NCI-H128 (cell line): ENCODE measurements at regions not wholly inside any gene's neighbourhood (a gene's known extent, or its start where the extent isn't known, plus 50 kb on each side); places are given as distances from the start of the nearest gene placed in this dataset.

ENCODE experiments used
- DNase-seq: peaks from one replicate; lab custom pipeline; 2025; ENCODE audit not compliant: unreplicated experiment; lab: John Stamatoyannopoulos, UW

GRCh38 chr13:34217343-34218025 lies 399.5 kb downstream of the RFC3 start:
- no peak for DNase-seq

GRCh38 chr13:34223984-34224383 lies 406.0 kb downstream of the RFC3 start:
- DNase-seq = no peak

- DNase-seq = no peak
These were observed 406.9 kb downstream of the RFC3 start for GRCh38 chr13:34224877-34225276.

DNA sequence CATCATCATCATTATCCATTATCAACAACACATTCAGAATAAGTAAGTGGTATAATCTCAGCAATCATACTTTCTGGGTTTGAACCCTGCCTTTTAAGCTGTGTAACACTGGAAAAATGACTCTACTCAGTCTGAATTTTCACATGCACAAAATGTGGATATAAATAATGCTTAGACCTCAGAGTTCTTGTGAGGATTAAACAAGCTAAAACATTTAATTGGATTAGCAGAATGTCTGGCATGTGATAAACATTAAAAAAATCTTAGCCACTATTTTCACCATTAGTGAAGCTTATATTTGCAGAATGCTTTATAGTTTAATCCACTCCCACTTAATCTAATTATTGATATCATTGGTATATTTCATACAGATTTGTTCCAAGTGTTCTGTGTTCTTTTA lies 412.3 kb downstream of the RFC3 start:
- no peak for DNase-seq

GRCh38 chr13:34241332-34241731 lies 423.4 kb downstream of the RFC3 start:
- no peak for DNase-seq

DNA sequence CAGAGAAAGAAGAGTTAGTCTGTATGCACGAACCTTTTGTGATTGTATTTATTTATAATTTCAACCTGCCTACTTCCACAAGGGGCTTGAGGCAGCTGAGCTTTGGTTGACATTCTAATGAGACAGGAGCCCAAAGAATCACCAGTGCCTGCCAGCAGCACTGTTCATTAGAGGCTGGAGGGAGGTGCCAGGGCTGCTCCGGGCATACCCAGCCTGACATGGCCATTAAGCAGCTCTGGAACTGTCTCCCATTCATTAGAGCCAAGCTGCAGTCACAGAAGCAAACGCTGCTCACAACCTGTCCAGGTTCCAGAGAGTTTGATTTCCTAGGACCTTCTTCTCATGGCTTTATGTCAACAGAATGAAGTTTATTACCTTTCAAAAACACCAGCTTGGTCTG lies 425.5 kb downstream of the RFC3 start:
- no peak for DNase-seq

DNA sequence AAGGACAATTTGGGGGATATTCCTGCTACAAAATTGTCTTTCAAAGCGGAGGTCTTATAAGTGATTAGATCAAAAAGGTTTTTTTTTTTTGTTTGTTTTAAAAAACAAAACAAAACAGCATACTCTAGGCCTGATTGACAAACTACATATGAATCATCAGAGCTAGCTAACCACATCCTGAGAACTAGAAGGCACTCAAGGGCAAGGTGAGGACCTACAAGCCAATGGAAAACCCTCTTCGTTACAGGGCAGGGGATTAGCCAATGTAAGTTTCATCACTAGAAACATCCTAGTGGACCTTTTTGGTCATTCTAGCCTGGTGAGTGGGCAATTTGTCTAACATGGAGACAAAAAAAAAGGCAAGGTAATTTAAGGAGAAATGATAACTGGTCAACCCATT lies 428.6 kb downstream of the RFC3 start:
- DNase-seq = no peak

GRCh38 chr13:34247596-34247995 lies 429.6 kb downstream of the RFC3 start:
- peak; percentile 9 for DNase-seq

DNA sequence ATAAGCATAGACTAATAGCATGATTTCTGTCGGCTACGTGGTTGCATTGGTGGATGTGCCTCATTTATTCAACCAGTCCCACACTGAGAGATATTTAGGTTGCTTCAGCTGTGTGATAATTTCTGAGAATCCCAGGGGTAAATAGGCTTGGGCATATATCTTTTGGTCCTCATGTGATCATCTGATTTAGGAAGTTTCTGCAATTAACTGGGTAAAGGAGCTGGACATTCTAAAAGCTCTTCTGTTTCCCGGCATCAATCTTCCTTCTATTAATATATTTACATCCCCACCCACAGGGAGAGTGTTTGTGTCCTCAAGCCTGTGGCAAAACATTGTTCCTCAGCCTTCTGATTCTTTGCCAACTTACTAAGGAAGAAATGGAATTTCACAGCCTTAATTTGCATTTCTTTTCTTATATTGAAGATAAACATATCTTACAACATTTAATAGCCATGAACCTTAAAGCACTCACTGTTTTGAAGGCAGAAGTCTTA lies 431.6 kb downstream of the RFC3 start:
- DNase-seq = no peak

DNA sequence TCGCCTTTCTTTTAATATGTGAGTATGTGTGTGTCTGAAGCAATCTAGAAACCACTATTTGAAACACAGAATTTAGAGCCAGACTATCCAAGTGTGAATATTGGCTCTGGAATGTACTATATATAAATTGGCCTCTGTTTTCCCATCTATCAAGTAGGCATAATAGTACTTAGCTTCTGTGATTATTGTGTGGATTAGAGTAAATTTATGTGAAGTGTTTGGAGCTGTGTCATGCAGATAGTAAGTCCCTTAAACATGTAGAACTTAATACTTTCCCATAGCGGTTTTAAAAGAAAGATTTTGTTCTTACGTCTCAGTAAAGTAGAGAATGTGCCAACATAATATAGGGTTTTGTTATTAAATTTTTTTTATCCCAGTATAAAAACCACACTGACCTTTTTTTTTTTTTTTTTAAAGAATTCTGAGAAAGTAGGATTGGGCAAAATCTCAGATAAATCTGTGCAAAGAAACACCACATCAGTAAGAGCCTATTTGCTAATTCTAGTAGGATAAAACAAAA lies 432.3 kb downstream of the RFC3 start:
- no peak for DNase-seq

- no peak for DNase-seq
These were observed 436.4 kb downstream of the RFC3 start for GRCh38 chr13:34254366-34254765.

DNA sequence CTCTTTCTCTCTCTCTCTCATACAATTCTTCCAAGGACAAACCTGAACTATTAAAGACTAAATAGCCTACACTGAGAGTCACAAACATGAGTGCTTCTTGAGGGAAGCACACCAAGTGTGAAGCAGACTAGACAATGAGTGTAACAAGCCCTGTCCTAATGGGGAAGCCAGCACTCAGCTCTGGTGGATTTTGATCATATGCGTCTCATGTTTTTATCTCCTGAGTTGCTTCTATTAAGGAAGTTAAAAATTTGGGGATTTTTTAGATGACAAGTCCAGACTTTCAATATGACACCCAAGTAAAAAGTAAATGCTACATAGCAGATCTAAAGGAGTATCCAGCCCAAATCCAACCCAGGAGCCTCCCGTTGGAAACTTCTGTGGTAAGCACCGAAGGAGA lies 437.8 kb downstream of the RFC3 start:
- no peak for DNase-seq

GRCh38 chr13:34256236-34256635 lies 438.3 kb downstream of the RFC3 start:
- no peak for DNase-seq

DNA sequence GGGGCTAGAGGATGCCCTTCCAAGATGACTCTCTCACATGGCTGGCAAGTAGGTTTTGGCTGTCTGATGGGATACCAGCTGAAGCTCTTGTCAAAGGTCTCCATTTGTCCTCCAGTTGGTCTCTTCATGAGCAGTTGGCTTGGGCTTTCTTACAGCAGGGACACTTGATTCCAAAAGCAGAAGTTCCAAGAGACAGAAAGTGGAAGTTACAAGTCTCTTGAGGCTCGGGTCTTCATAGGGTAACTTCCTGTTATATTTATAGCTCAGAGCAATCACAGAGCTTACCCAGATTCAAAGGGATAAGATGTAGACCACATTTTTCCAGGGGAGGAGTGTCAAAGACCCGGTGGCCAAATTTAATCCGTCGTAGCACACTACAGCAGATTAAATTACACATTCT lies 440.0 kb downstream of the RFC3 start:
- no peak for DNase-seq

GRCh38 chr13:34258646-34259386 lies 440.9 kb downstream of the RFC3 start:
- DNase-seq = no peak

GRCh38 chr13:34263681-34264080 lies 445.7 kb downstream of the RFC3 start:
- no peak for DNase-seq

- no peak for DNase-seq
These were observed 447.2 kb downstream of the RFC3 start for GRCh38 chr13:34265046-34265679.

DNA sequence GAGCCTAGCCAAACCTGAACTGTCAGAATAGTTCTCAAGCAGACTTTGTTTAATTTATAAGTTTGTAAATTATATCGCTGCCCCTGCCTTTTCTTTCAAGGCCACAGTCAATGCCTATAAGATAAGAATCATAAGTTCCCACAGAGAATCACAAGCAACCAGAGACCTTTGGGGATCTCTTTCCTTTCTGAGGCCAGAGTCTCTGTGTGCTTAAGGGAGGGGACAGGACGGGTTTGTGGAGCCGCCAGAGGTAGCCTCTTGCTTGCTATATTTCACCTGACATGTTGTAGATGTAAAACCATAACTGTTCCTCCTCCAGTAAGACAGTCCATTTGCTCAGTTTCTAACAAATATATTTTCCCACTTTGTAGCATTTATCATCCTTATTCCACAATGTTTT lies 458.8 kb downstream of the RFC3 start:
- DNase-seq = no peak

- no peak for DNase-seq
These were observed 460.0 kb downstream of the RFC3 start for GRCh38 chr13:34277936-34278335.

DNA sequence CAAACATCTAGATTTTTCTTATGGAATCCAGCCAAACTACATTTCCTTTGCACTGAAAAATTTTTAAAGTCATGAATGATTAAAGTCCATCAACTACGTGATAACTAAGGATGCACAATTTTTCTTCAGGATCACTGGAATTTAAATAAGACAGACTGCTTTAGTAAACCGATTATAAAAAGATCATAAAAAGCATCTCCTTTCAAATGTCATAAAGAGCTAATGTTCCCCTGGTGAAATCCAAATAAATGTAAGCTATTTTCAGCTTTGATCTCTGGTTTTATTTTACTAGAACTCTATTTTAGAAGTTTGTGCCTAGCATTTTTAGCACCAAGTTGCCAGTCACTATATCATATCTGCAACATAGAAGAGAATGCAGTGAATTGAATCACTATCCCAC lies 460.8 kb downstream of the RFC3 start:
- no peak for DNase-seq

DNA sequence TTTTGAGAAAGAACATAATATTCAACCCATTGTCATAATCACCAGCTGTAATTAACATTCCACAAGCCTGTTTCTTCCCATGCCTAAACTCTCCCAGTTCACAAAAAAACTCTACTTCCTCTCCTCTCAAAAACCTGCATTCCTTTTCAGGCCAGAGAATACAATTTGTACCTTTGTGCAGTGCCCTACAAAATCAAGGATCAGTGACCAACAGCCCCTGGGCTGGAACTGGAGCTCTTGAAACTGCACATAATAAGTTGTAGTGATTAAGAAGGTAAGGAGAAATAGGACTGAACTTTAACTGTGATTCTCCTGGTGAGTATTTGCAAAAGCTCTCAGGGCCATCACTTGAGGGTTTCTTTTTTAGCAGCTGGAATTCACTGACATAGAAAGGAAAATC lies 472.7 kb downstream of the RFC3 start:
- DNase-seq = no peak
